Body of pancreas (tissue), 4 donors: ENCODE measurements at regions not wholly inside any gene's neighbourhood (a gene's known extent, or its start where the extent isn't known, plus 50 kb on each side); places are given as distances from the start of the nearest gene placed in this dataset.

ENCODE experiments used
- CTCF ChIP-seq, 7 experiments: fragments of 450-650 bp in 4 of 7; fragments of 200-600 bp in 3 of 7; sonication (generic) in 3 of 7; IDR thresholded peaks; one replicate each; pipeline ENCODE4 v1.5.1; 2016 to 2019; ENCODE audit warnings: antibody characterized with exemption in 7 of 7
- POLR2A ChIP-seq, 3 donors: fragments of 450-650 bp; IDR thresholded peaks; one replicate each; pipeline ENCODE4 v1.6.1; 2016; ENCODE audit warnings: antibody characterized with exemption in 3 of 3, mild to moderate bottlenecking in 2 of 3

GRCh38 chr6:48678390-48678789 is 567.4 kb upstream of the PTCHD4 start:
- TF ChIP-seq CTCF (IDR thresholded peaks at IDR 0.05) (no peak), POLR2A (IDR thresholded peaks at IDR 0.05) (no peak)
